AG04449 (cell line): ENCODE measurements at regions not wholly inside any gene's neighbourhood (a gene's known extent, or its start where the extent isn't known, plus 50 kb on each side); places are given as distances from the start of the nearest gene placed in this dataset.

Experiments
- CTCF ChIA-PET: fragments of 350-600 bp; formaldehyde crosslinking; extraction: SDS; loops from one replicate; lab custom pipeline; 2021; ENCODE audit warnings: antibody characterized with exemption; lab: Yijun Ruan, JAX
- POLR2A ChIA-PET: fragments of 400-600, 350-600 bp; formaldehyde crosslinking; extraction: SDS; loops from one replicate; lab custom pipeline; 2020; ENCODE audit warnings: antibody characterized with exemption, inconsistent platforms; lab: Yijun Ruan, JAX
- DNase-seq: peaks from one replicate; pipeline ENCODE4 v3.0.0-alpha.2; 2010; ENCODE audit warnings: low read depth, low spot score
- H3K4me3 ChIP-seq: 2 replicates; pipeline ENCODE4 v1.5.1; 2011; ENCODE audit warnings: low read depth, mild to moderate bottlenecking, control low read depth, low read length
- CTCF ChIP-seq: IDR thresholded peaks from one replicate; pipeline ENCODE4 v1.5.1; 2011; ENCODE audit warnings: mild to moderate bottlenecking, moderate library complexity, low read length, control low read depth, inconsistent platforms; ENCODE audit not compliant: insufficient read depth; ENCODE audit errors: missing control alignments

- POLR2A ChIA-PET: no interaction called here
Measured at GRCh38 chr6:96470296-96470695, 51.3 kb upstream of the UFL1 start.

More at GRCh38 chr6:96470296-96470695, 51.3 kb upstream of the UFL1 start:
- no peak overlapping the region for H3K4me3 ChIP-seq
- no peak for DNase-seq
- TF ChIP-seq CTCF: no peak
- CTCF ChIA-PET: interaction anchor here (0.5 kb wide), 1 partner anchor 1727 kb away, joined by 3 read pairs; no protein-coding TSS in a partner anchor
